ENCODE measurements at regions not wholly inside any gene's neighbourhood (a gene's known extent, or its start where the extent isn't known, plus 50 kb on each side); places are given as distances from the start of the nearest gene placed in this dataset.

DNA sequence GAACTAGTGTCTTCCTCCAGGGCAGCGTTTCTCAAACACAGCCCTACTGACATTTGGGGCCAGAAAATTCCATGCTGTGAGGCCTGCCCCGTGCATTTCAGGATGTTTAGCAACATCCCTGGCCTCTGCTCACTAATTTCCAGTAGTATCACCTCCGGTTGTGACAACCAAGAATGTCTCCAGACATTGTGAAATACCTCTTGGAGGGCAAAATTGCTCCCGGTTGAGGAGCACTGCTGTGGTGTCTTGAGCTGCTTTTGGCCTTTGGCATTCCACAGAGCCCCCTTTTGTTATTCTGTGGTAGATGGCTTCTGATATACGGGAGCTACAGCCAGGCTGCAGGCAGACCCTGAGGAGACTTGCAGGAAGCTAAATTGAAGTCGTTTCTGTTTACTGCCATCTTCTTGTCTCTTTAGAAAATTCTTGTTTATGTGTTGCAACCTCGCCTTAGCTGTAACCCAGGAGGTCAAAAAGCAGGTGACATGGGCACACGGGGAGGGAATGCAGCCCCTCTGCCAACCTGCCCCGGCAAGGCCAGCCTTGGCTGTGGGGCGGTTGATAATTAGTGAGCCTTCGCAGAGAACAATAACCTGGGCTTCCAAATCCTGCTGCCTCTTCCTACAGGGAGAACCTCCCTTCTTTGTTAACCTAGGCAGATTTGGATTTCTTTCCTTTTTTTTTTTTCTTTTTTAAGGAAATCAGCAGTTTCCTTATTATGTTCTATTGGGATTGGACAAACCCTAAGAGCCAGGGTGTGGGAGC, 74.7 kb upstream of the AKT3 start:
- TF ChIP-seq CHD2 (IDR thresholded peaks at IDR 0.05; ENCODE audit: low read depth, low read length) = no peak
- TF ChIP-seq CTCF (CRISPR knock-in tag; IDR thresholded peaks at IDR 0.05) = no peak
- no peak for TF ChIP-seq CEBPB (IDR thresholded peaks at IDR 0.05; ENCODE audit: borderline replicate concordance, low read depth, low read length)
- no peak for TF ChIP-seq SUZ12 (IDR thresholded peaks at IDR 0.05; ENCODE audit: low read depth, low read length)
- TF ChIP-seq PRDM10 (CRISPR knock-in tag; IDR thresholded peaks at IDR 0.05; ENCODE audit: low read depth) = no peak
- TF ChIP-seq KAT2B (IDR thresholded peaks at IDR 0.05; ENCODE audit: borderline replicate concordance, low read depth, low read length) = no peak
- TF ChIP-seq ZBTB33 (CRISPR knock-in tag; IDR thresholded peaks at IDR 0.05) = no peak
- TF ChIP-seq NCOA1 (CRISPR knock-in tag; IDR thresholded peaks at IDR 0.05) = no peak
- TF ChIP-seq SIN3A (IDR thresholded peaks at IDR 0.05; ENCODE audit: borderline replicate concordance, low read depth, low read length) = no peak
- TF ChIP-seq MAX (IDR thresholded peaks at IDR 0.05) = no peak

Measured in HepG2 (cell line).